ENCODE measurements at regions not wholly inside any gene's neighbourhood (a gene's known extent, or its start where the extent isn't known, plus 50 kb on each side); places are given as distances from the start of the nearest gene placed in this dataset.

GRCh38 chr1:164356511-164356910, 202.5 kb upstream of the PBX1 start:
- Histone ChIP-seq H3K27me3 (ENCODE audit: control insufficient read depth in 1 of 2, insufficient read depth in 1 of 2, low read length in 2 of 2) (no peaks in the 10 kb centered on the region), H4K91ac (ENCODE audit: low read length) (no peak overlapping the region), H4K8ac (ENCODE audit: low read length) (no peak overlapping the region), H3K4ac (ENCODE audit: low read depth in 1 of 2, low read length in 2 of 2) (no peak overlapping the region), H3K4me1 (ENCODE audit: control insufficient read depth, insufficient read depth, low read depth, low read length) (no peaks in the 10 kb centered on the region), H3K36me3 (ENCODE audit: control insufficient read depth in 1 of 2, insufficient read depth in 2 of 2, low read depth in 1 of 2, low read length in 2 of 2) (no peaks in the 10 kb centered on the region), H3K4me3 (ENCODE audit: insufficient read depth in 1 of 2, low read depth in 1 of 2, low read length in 2 of 2) (no peak overlapping the region), H2BK5ac (ENCODE audit: low read depth, low read length, poor library complexity, severe bottlenecking) (no peak overlapping the region), H2BK12ac (ENCODE audit: low read length in 2 of 2) (no peak overlapping the region), H3K9ac (ENCODE audit: low read length) (no peak overlapping the region), H2AK5ac (ENCODE audit: low read length, severe bottlenecking) (no peak overlapping the region), H2BK120ac (ENCODE audit: low read depth, low read length) (no peak overlapping the region), H3K4me2 (ENCODE audit: low read length, poor library complexity, severe bottlenecking) (no peak overlapping the region), H3K79me1 (replicated peaks; ENCODE audit: low read length, poor library complexity, severe bottlenecking) (no peaks in the 10 kb centered on the region), H3K9me3 (ENCODE audit: control insufficient read depth, low read length) (peaks cover 12% of the 10 kb centered on the region), H2BK15ac (ENCODE audit: low read depth, poor library complexity, severe bottlenecking) (no peak overlapping the region), H3K18ac (ENCODE audit: low read depth in 1 of 2, low read length in 2 of 2) (no peak overlapping the region), H3K23ac (ENCODE audit: low read length in 2 of 2) (no peak overlapping the region), H2AFZ (ENCODE audit: low read depth, low read length) (no peak overlapping the region), H3K14ac (ENCODE audit: low read length in 2 of 2) (no peak overlapping the region), H3K27ac (ENCODE audit: low read length, poor library complexity, severe bottlenecking) (no peak overlapping the region)
- DNase-seq: no peak
- 93% methylated on average over 10 of the region's 11 CpGs for WGBS

GRCh38 chr1:164360265-164360664, 198.7 kb upstream of the PBX1 start:
- H2BK120ac ChIP-seq (ENCODE audit: low read depth, low read length): no peak overlapping the region
- no peak overlapping the region for H3K27ac ChIP-seq (ENCODE audit: low read length, poor library complexity, severe bottlenecking)
- H2AFZ ChIP-seq (ENCODE audit: low read depth, low read length): no peak overlapping the region
- H2BK15ac ChIP-seq (ENCODE audit: low read depth, poor library complexity, severe bottlenecking): no peak overlapping the region
- H4K91ac ChIP-seq (ENCODE audit: low read length): no peak overlapping the region
- no peak overlapping the region for H4K8ac ChIP-seq (ENCODE audit: low read length)
- H3K36me3 ChIP-seq (ENCODE audit: control insufficient read depth in 1 of 2, insufficient read depth in 2 of 2, low read depth in 1 of 2, low read length in 2 of 2): no peaks in the 10 kb centered on the region
- no peak overlapping the region for H3K14ac ChIP-seq (ENCODE audit: low read length in 2 of 2)
- H3K4me2 ChIP-seq (ENCODE audit: low read length, poor library complexity, severe bottlenecking): no peak overlapping the region
- peaks cover 4% of the 10 kb centered on the region for H3K9me3 ChIP-seq (ENCODE audit: control insufficient read depth, low read length)
- H3K4ac ChIP-seq (ENCODE audit: low read depth in 1 of 2, low read length in 2 of 2): no peak overlapping the region
- H3K4me1 ChIP-seq (ENCODE audit: control insufficient read depth, insufficient read depth, low read depth, low read length): no peaks in the 10 kb centered on the region
- no peak overlapping the region for H2BK5ac ChIP-seq (ENCODE audit: low read depth, low read length, poor library complexity, severe bottlenecking)
- H3K79me1 ChIP-seq (replicated peaks; ENCODE audit: low read length, poor library complexity, severe bottlenecking): no peaks in the 10 kb centered on the region
- H2AK5ac ChIP-seq (ENCODE audit: low read length, severe bottlenecking): no peak overlapping the region
- no peak overlapping the region for H2BK12ac ChIP-seq (ENCODE audit: low read length in 2 of 2)
- 100% methylated on average over 1 of the region's 1 CpG for WGBS
- H3K23ac ChIP-seq (ENCODE audit: low read length in 2 of 2): no peak overlapping the region
- no peak overlapping the region for H3K9ac ChIP-seq (ENCODE audit: low read length)
- H3K18ac ChIP-seq (ENCODE audit: low read depth in 1 of 2, low read length in 2 of 2): no peak overlapping the region
- H3K4me3 ChIP-seq (ENCODE audit: insufficient read depth in 1 of 2, low read depth in 1 of 2, low read length in 2 of 2): no peak overlapping the region
- H3K27me3 ChIP-seq (ENCODE audit: control insufficient read depth in 1 of 2, insufficient read depth in 1 of 2, low read length in 2 of 2): no peaks in the 10 kb centered on the region
- DNase-seq: no peak

- H2BK15ac ChIP-seq (ENCODE audit: low read depth, poor library complexity, severe bottlenecking): no peak overlapping the region
- no peak overlapping the region for H2BK5ac ChIP-seq (ENCODE audit: low read depth, low read length, poor library complexity, severe bottlenecking)
- H3K4me1 ChIP-seq (ENCODE audit: control insufficient read depth, insufficient read depth, low read depth, low read length): no peaks in the 10 kb centered on the region
- H2BK120ac ChIP-seq (ENCODE audit: low read depth, low read length): no peak overlapping the region
- no peak overlapping the region for H3K4me2 ChIP-seq (ENCODE audit: low read length, poor library complexity, severe bottlenecking)
- H3K4me3 ChIP-seq (ENCODE audit: insufficient read depth in 1 of 2, low read depth in 1 of 2, low read length in 2 of 2): no peak overlapping the region
- no peak overlapping the region for H3K14ac ChIP-seq (ENCODE audit: low read length in 2 of 2)
- no peak overlapping the region for H4K8ac ChIP-seq (ENCODE audit: low read length)
- H3K27me3 ChIP-seq (ENCODE audit: control insufficient read depth in 1 of 2, insufficient read depth in 1 of 2, low read length in 2 of 2): no peaks in the 10 kb centered on the region
- H3K79me1 ChIP-seq (replicated peaks; ENCODE audit: low read length, poor library complexity, severe bottlenecking): no peaks in the 10 kb centered on the region
- H3K36me3 ChIP-seq (ENCODE audit: control insufficient read depth in 1 of 2, insufficient read depth in 2 of 2, low read depth in 1 of 2, low read length in 2 of 2): no peaks in the 10 kb centered on the region
- no peak overlapping the region for H3K9ac ChIP-seq (ENCODE audit: low read length)
- no peak overlapping the region for H3K27ac ChIP-seq (ENCODE audit: low read length, poor library complexity, severe bottlenecking)
- no peak overlapping the region for H3K18ac ChIP-seq (ENCODE audit: low read depth in 1 of 2, low read length in 2 of 2)
- H4K91ac ChIP-seq (ENCODE audit: low read length): no peak overlapping the region
- no peak overlapping the region for H3K4ac ChIP-seq (ENCODE audit: low read depth in 1 of 2, low read length in 2 of 2)
- H2AFZ ChIP-seq (ENCODE audit: low read depth, low read length): no peak overlapping the region
- WGBS: 61% methylated on average over 2 of the region's 2 CpGs
- no peak overlapping the region for H3K23ac ChIP-seq (ENCODE audit: low read length in 2 of 2)
- H3K9me3 ChIP-seq (ENCODE audit: control insufficient read depth, low read length): peaks cover 9% of the 10 kb centered on the region
- DNase-seq: no peak
- no peak overlapping the region for H2AK5ac ChIP-seq (ENCODE audit: low read length, severe bottlenecking)
- no peak overlapping the region for H2BK12ac ChIP-seq (ENCODE audit: low read length in 2 of 2)
These were observed 197.1 kb upstream of the PBX1 start for GRCh38 chr1:164361927-164362326.

- no peak for DNase-seq
- Histone ChIP-seq H2AK5ac (ENCODE audit: low read length, severe bottlenecking) (no peak overlapping the region), H3K9ac (ENCODE audit: low read length) (no peak overlapping the region), H2BK12ac (ENCODE audit: low read length in 2 of 2) (no peak overlapping the region), H3K36me3 (ENCODE audit: control insufficient read depth in 1 of 2, insufficient read depth in 2 of 2, low read depth in 1 of 2, low read length in 2 of 2) (no peaks in the 10 kb centered on the region), H3K4me2 (ENCODE audit: low read length, poor library complexity, severe bottlenecking) (no peak overlapping the region), H3K79me1 (replicated peaks; ENCODE audit: low read length, poor library complexity, severe bottlenecking) (no peaks in the 10 kb centered on the region), H2AFZ (ENCODE audit: low read depth, low read length) (no peak overlapping the region), H4K8ac (ENCODE audit: low read length) (no peak overlapping the region), H3K27ac (ENCODE audit: low read length, poor library complexity, severe bottlenecking) (no peak overlapping the region), H3K4me1 (ENCODE audit: control insufficient read depth, insufficient read depth, low read depth, low read length) (no peaks in the 10 kb centered on the region), H3K23ac (ENCODE audit: low read length in 2 of 2) (no peak overlapping the region), H3K4ac (ENCODE audit: low read depth in 1 of 2, low read length in 2 of 2) (no peak overlapping the region), H3K27me3 (ENCODE audit: control insufficient read depth in 1 of 2, insufficient read depth in 1 of 2, low read length in 2 of 2) (no peaks in the 10 kb centered on the region), H3K18ac (ENCODE audit: low read depth in 1 of 2, low read length in 2 of 2) (no peak overlapping the region), H2BK15ac (ENCODE audit: low read depth, poor library complexity, severe bottlenecking) (no peak overlapping the region), H3K4me3 (ENCODE audit: insufficient read depth in 1 of 2, low read depth in 1 of 2, low read length in 2 of 2) (no peak overlapping the region), H2BK5ac (ENCODE audit: low read depth, low read length, poor library complexity, severe bottlenecking) (no peak overlapping the region), H4K91ac (ENCODE audit: low read length) (no peak overlapping the region), H2BK120ac (ENCODE audit: low read depth, low read length) (no peak overlapping the region), H3K9me3 (ENCODE audit: control insufficient read depth, low read length) (peaks cover 10% of the 10 kb centered on the region), H3K14ac (ENCODE audit: low read length in 2 of 2) (no peak overlapping the region)
- 92% methylated on average over 1 of the region's 1 CpG for WGBS
These were observed 195.0 kb upstream of the PBX1 start for GRCh38 chr1:164363980-164364379.

Measured in mesenchymal stem cell (in vitro differentiated cells and primary cell).